Activated T-cell treated with anti-CD3 and anti-CD28 coated beads, Interleukin-2, amount 50 U/mL, for 4 hours (primary cell): ENCODE measurements at regions not wholly inside any gene's neighbourhood (a gene's known extent, or its start where the extent isn't known, plus 50 kb on each side); places are given as distances from the start of the nearest gene placed in this dataset.
"Not testable (repeated sequence)": the region's sequence is repeated elsewhere in the genome, so short reads cannot be mapped to it uniquely, and the experiment has no call there.

Experiments used
- ATAC-seq, 2 donors: fragments of 200-7000 bp; cut with Tn5 transposase; one replicate each; pipeline ENCODE4 v1.10.0; 2021
- DNase-seq: peaks from one replicate; pipeline ENCODE4 v3.0.0-alpha.2; 2020
- H3K27me3 Mint-ChIP-seq: one replicate; pipeline ENCODE4 v1.8.0; 2021; ENCODE audit warnings: low read depth, mixed read lengths
- H3K36me3 Mint-ChIP-seq: one replicate; pipeline ENCODE4 v1.8.0; 2022; ENCODE audit warnings: mixed read lengths; ENCODE audit not compliant: insufficient read depth
- H3K4me1 Mint-ChIP-seq: one replicate; pipeline ENCODE4 v1.8.0; 2021; ENCODE audit warnings: low read depth, mixed read lengths
- H3K4me3 Mint-ChIP-seq: one replicate; pipeline ENCODE4 v1.8.0; 2021; ENCODE audit warnings: mild to moderate bottlenecking, moderate library complexity, mixed read lengths
- H3K9me3 Mint-ChIP-seq: one replicate; pipeline ENCODE4 v1.8.0; 2021; ENCODE audit warnings: mixed read lengths

- no peak for ATAC-seq
- H3K36me3 Mint-ChIP-seq: no peaks in the 10 kb centered on the region
- H3K4me1 Mint-ChIP-seq: no peaks in the 10 kb centered on the region
- no peak for DNase-seq
- no peak overlapping the region for H3K4me3 Mint-ChIP-seq
- no peaks in the 10 kb centered on the region for H3K27me3 Mint-ChIP-seq
- peaks cover 6% of the 10 kb centered on the region for H3K9me3 Mint-ChIP-seq
Measured at GRCh38 chr3:166451997-166452396, 614.8 kb upstream of the BCHE start.

- H3K9me3 Mint-ChIP-seq: peaks cover 5% of the 10 kb centered on the region
- H3K36me3 Mint-ChIP-seq: no peaks in the 10 kb centered on the region
- no peak for DNase-seq
- no peak for ATAC-seq
- H3K27me3 Mint-ChIP-seq: no peaks in the 10 kb centered on the region
- no peaks in the 10 kb centered on the region for H3K4me1 Mint-ChIP-seq
- no peak overlapping the region for H3K4me3 Mint-ChIP-seq
Measured at GRCh38 chr3:166447513-166447912, 610.3 kb upstream of the BCHE start.

- Mint-ChIP-seq H3K27me3 (no peaks in the 10 kb centered on the region), H3K4me1 (no peaks in the 10 kb centered on the region), H3K36me3 (no peaks in the 10 kb centered on the region), H3K4me3 (no peak overlapping the region), H3K9me3 (peaks cover 9% of the 10 kb centered on the region)
- no peak for DNase-seq
- no peak for ATAC-seq
Measured at GRCh38 chr3:166446986-166447385, 609.8 kb upstream of the BCHE start.

GRCh38 chr3:166446291-166446690 is 609.1 kb upstream of the BCHE start:
- peaks cover 9% of the 10 kb centered on the region for H3K9me3 Mint-ChIP-seq
- H3K27me3 Mint-ChIP-seq: no peaks in the 10 kb centered on the region
- ATAC-seq (no peak), DNase-seq (no peak)
- no peaks in the 10 kb centered on the region for H3K36me3 Mint-ChIP-seq
- H3K4me3 Mint-ChIP-seq: no peak overlapping the region
- H3K4me1 Mint-ChIP-seq: no peaks in the 10 kb centered on the region

- H3K27me3 Mint-ChIP-seq: no peaks in the 10 kb centered on the region
- no peak for ATAC-seq
- no peak for DNase-seq
- H3K4me3 Mint-ChIP-seq: no peak overlapping the region
- no peaks in the 10 kb centered on the region for H3K4me1 Mint-ChIP-seq
- H3K9me3 Mint-ChIP-seq: peaks cover 9% of the 10 kb centered on the region
- no peaks in the 10 kb centered on the region for H3K36me3 Mint-ChIP-seq
Measured at GRCh38 chr3:166445865-166446264, 608.6 kb upstream of the BCHE start.

GRCh38 chr3:166444756-166445155 is 607.5 kb upstream of the BCHE start:
- ATAC-seq: no peak
- DNase-seq: no peak
- peaks cover 9% of the 10 kb centered on the region for H3K9me3 Mint-ChIP-seq
- no peaks in the 10 kb centered on the region for H3K4me1 Mint-ChIP-seq
- no peak overlapping the region for H3K4me3 Mint-ChIP-seq
- H3K27me3 Mint-ChIP-seq: no peaks in the 10 kb centered on the region
- no peaks in the 10 kb centered on the region for H3K36me3 Mint-ChIP-seq

GRCh38 chr3:166444336-166444735 is 607.1 kb upstream of the BCHE start:
- Mint-ChIP-seq H3K27me3 (no peaks in the 10 kb centered on the region), H3K9me3 (peaks cover 9% of the 10 kb centered on the region), H3K4me3 (no peak overlapping the region), H3K4me1 (no peaks in the 10 kb centered on the region), H3K36me3 (no peaks in the 10 kb centered on the region)
- no peak for ATAC-seq
- no peak for DNase-seq

GRCh38 chr3:166435469-166436057 is 598.3 kb upstream of the BCHE start:
- no peak for DNase-seq

GRCh38 chr3:166433060-166433459 is 595.8 kb upstream of the BCHE start:
- no peak for ATAC-seq
- Mint-ChIP-seq H3K36me3 (no peaks in the 10 kb centered on the region), H3K4me3 (no peak overlapping the region), H3K9me3 (no peaks in the 10 kb centered on the region), H3K27me3 (no peaks in the 10 kb centered on the region), H3K4me1 (no peaks in the 10 kb centered on the region)
- DNase-seq: no peak

More at GRCh38 chr3:166435469-166436057, 598.3 kb upstream of the BCHE start:
- no peaks in the 10 kb centered on the region for H3K9me3 Mint-ChIP-seq
- H3K27me3 Mint-ChIP-seq: no peaks in the 10 kb centered on the region
- no peaks in the 10 kb centered on the region for H3K36me3 Mint-ChIP-seq
- no peak for ATAC-seq
- no peaks in the 10 kb centered on the region for H3K4me1 Mint-ChIP-seq
- no peak overlapping the region for H3K4me3 Mint-ChIP-seq

- H3K27me3 Mint-ChIP-seq: no peaks in the 10 kb centered on the region
- H3K4me3 Mint-ChIP-seq: no peak overlapping the region
- no peaks in the 10 kb centered on the region for H3K4me1 Mint-ChIP-seq
- peaks cover 32% of the 10 kb centered on the region for H3K9me3 Mint-ChIP-seq
- H3K36me3 Mint-ChIP-seq: no peaks in the 10 kb centered on the region
- ATAC-seq: no peak
- no peak for DNase-seq
Measured at GRCh38 chr3:166425900-166426611, 588.8 kb upstream of the BCHE start.

GRCh38 chr3:166425021-166425420 is 587.8 kb upstream of the BCHE start:
- ATAC-seq: no peak
- Mint-ChIP-seq H3K4me1 (no peaks in the 10 kb centered on the region), H3K4me3 (no peak overlapping the region), H3K27me3 (no peaks in the 10 kb centered on the region), H3K9me3 (peaks cover 40% of the 10 kb centered on the region), H3K36me3 (no peaks in the 10 kb centered on the region)
- no peak for DNase-seq

- not testable (repeated sequence) for H3K4me3 Mint-ChIP-seq, H3K36me3 Mint-ChIP-seq, DNase-seq, ATAC-seq, H3K27me3 Mint-ChIP-seq, H3K4me1 Mint-ChIP-seq
- peaks cover 41% of the 10 kb centered on the region for H3K9me3 Mint-ChIP-seq
Measured at GRCh38 chr3:166423824-166424513, 586.7 kb upstream of the BCHE start.

GRCh38 chr3:166422556-166422955 is 585.3 kb upstream of the BCHE start:
- Mint-ChIP-seq H3K9me3 (peaks cover 47% of the 10 kb centered on the region), H3K4me1 (no peaks in the 10 kb centered on the region)
- ATAC-seq: no peak

GRCh38 chr3:166420071-166420470 is 582.8 kb upstream of the BCHE start:
- H3K9me3 Mint-ChIP-seq: peaks cover 33% of the 10 kb centered on the region

More at GRCh38 chr3:166422556-166422955, 585.3 kb upstream of the BCHE start:
- Mint-ChIP-seq H3K4me3 (no peak overlapping the region), H3K27me3 (no peaks in the 10 kb centered on the region), H3K36me3 (no peaks in the 10 kb centered on the region)
- DNase-seq: no peak

GRCh38 chr3:166405896-166406295 is 568.7 kb upstream of the BCHE start:
- Mint-ChIP-seq H3K36me3 (no peaks in the 10 kb centered on the region), H3K4me1 (no peaks in the 10 kb centered on the region), H3K9me3 (no peaks in the 10 kb centered on the region), H3K27me3 (no peaks in the 10 kb centered on the region), H3K4me3 (no peak overlapping the region)
- ATAC-seq (no peak), DNase-seq (no peak)

More at GRCh38 chr3:166420071-166420470, 582.8 kb upstream of the BCHE start:
- H3K4me1 Mint-ChIP-seq: no peaks in the 10 kb centered on the region
- no peaks in the 10 kb centered on the region for H3K36me3 Mint-ChIP-seq
- ATAC-seq (no peak), DNase-seq (no peak)
- H3K27me3 Mint-ChIP-seq: no peaks in the 10 kb centered on the region
- no peak overlapping the region for H3K4me3 Mint-ChIP-seq
